ENCODE measurements at regions not wholly inside any gene's neighbourhood (a gene's known extent, or its start where the extent isn't known, plus 50 kb on each side); places are given as distances from the start of the nearest gene placed in this dataset.
A peak's percentile ranks its signal among the peaks of the same experiment; 100 is the strongest.

- DNase-seq (ENCODE audit: low read depth), result no peak
- no peak for TF ChIP-seq CTCF (IDR thresholded peaks at IDR 0.05; ENCODE audit: control insufficient read depth, extremely low read depth, insufficient read depth)
- no peak overlapping the region for H3K4me3 ChIP-seq (ENCODE audit: low read depth, low read length)
Measured at GRCh38 chr15:53835309-53835708, 75.8 kb upstream of the WDR72 start.

GRCh38 chr15:53834214-53834613, 74.8 kb upstream of the WDR72 start:
- DNase-seq (ENCODE audit: low read depth), result no peak
- H3K4me3 ChIP-seq (ENCODE audit: low read depth, low read length), result no peak overlapping the region
- TF ChIP-seq CTCF (IDR thresholded peaks at IDR 0.05; ENCODE audit: control insufficient read depth, extremely low read depth, insufficient read depth), result no peak

GRCh38 chr15:53833134-53833624, 73.7 kb upstream of the WDR72 start:
- DNase-seq (ENCODE audit: low read depth), result peak; percentile 38
- H3K4me3 ChIP-seq (ENCODE audit: low read depth, low read length), result no peak overlapping the region
- no peak for TF ChIP-seq CTCF (IDR thresholded peaks at IDR 0.05; ENCODE audit: control insufficient read depth, extremely low read depth, insufficient read depth)

- no peak for TF ChIP-seq CTCF (IDR thresholded peaks at IDR 0.05; ENCODE audit: control insufficient read depth, extremely low read depth, insufficient read depth)
- H3K4me3 ChIP-seq (ENCODE audit: low read depth, low read length), result no peak overlapping the region
- DNase-seq (ENCODE audit: low read depth), result no peak
Measured at GRCh38 chr15:53831907-53832770, 72.7 kb upstream of the WDR72 start.

- H3K4me3 ChIP-seq (ENCODE audit: low read depth, low read length), result no peak overlapping the region
- DNase-seq (ENCODE audit: low read depth), result no peak
- no peak for TF ChIP-seq CTCF (IDR thresholded peaks at IDR 0.05; ENCODE audit: control insufficient read depth, extremely low read depth, insufficient read depth)
Measured at GRCh38 chr15:53830707-53831386, 71.4 kb upstream of the WDR72 start.

GRCh38 chr15:53829923-53830459, 70.5 kb upstream of the WDR72 start:
- no peak overlapping the region for H3K4me3 ChIP-seq (ENCODE audit: low read depth, low read length)
- DNase-seq (ENCODE audit: low read depth), result no peak
- no peak for TF ChIP-seq CTCF (IDR thresholded peaks at IDR 0.05; ENCODE audit: control insufficient read depth, extremely low read depth, insufficient read depth)

Measured in LNCaP clone FGC (cell line).